ENCODE measurements at regions not wholly inside any gene's neighbourhood (a gene's known extent, or its start where the extent isn't known, plus 50 kb on each side); places are given as distances from the start of the nearest gene placed in this dataset.

GRCh38 chr2:47226923-47227220 is 50.6 kb upstream of the CALM2 start:
- H2AFZ ChIP-seq (ENCODE audit: low read depth, low read length): no peak overlapping the region
- H4K20me1 ChIP-seq (replicated peaks; ENCODE audit: control insufficient read depth, insufficient read depth, low read length): no peaks in the 10 kb centered on the region
- intact Hi-C loops (cut with micrococcal nuclease): loop anchor here (2.0 kb wide), 1 partner anchor 46 kb away; no protein-coding TSS in a partner anchor
- no peaks in the 10 kb centered on the region for H3K27me3 ChIP-seq (ENCODE audit: control insufficient read depth in 2 of 2, insufficient read depth in 2 of 2, low read length in 2 of 2)
- POLR2A ChIA-PET: interaction anchor here (0.8 to 1.8 kb wide), 3 partner anchors 9 to 51 kb away, joined by 3 to 7 read pairs (median 3); no protein-coding TSS in a partner anchor
- FAIRE-seq (no peak), ATAC-seq (no peak), DNase-seq (ENCODE audit: extremely low read depth in 1 of 4, low spot score in 3 of 4) (no peak)
- H3K4me1 ChIP-seq (replicated peaks in 1 of 2; ENCODE audit: control insufficient read depth in 2 of 2, insufficient read depth in 2 of 2, low read length in 2 of 2): peaks cover 27 to 49% of the 10 kb centered on the region in 2 experiments
- H3K9me3 ChIP-seq (replicated peaks; ENCODE audit: control insufficient read depth, insufficient read depth, low read depth, low read length): no peaks in the 10 kb centered on the region
- H3K27ac ChIP-seq (ENCODE audit: extremely low read depth, low read depth, low read length): no peak overlapping the region
- H3K9ac ChIP-seq (ENCODE audit: insufficient read depth in 1 of 2, low read depth in 2 of 2, low read length in 2 of 2): no peak overlapping the region
- BruUV-seq (replicated peaks): no TSS peak
- in situ Hi-C loops (cut with MboI): no loop called here
- whole genome bisulfite sequencing (ENCODE audit: insufficient coverage, low coverage, missing lambda C conversion rate): 81% methylated on average over 6 of the region's 6 CpGs
- no peaks in the 10 kb centered on the region for H3K79me2 ChIP-seq (ENCODE audit: control insufficient read depth, insufficient read depth, low read length)
- no peak overlapping the region for H3K4me3 ChIP-seq
- CTCF ChIA-PET (ENCODE audit: low intra/inter-chr PET ratio): no interaction called here
- no peaks in the 10 kb centered on the region for H3K36me3 ChIP-seq (ENCODE audit: control insufficient read depth, insufficient read depth, low read length)
- H3K4me2 ChIP-seq (ENCODE audit: insufficient read depth, low read length): no peak overlapping the region
- no peaks in the 10 kb centered on the region for H3K9me1 ChIP-seq (ENCODE audit: control insufficient read depth, insufficient read depth, low read length)
- TF ChIP-seq ZNF311 (CRISPR knock-in tag; IDR thresholded peaks at IDR 0.05): no peak
- TF ChIP-seq ADNP (tag; IDR thresholded peaks at IDR 0.05): no peak
- no peak for TF ChIP-seq XRCC3 (IDR thresholded peaks at IDR 0.05)
- no peak for TF ChIP-seq ZFP1 (CRISPR knock-in tag; IDR thresholded peaks at IDR 0.05)
- TF ChIP-seq RNF2 (IDR thresholded peaks at IDR 0.05): no peak
- TF ChIP-seq ZNF766 (CRISPR knock-in tag; conservative IDR thresholded peaks at IDR 0.05): no peak
- TF ChIP-seq ZNF23 (CRISPR knock-in tag; IDR thresholded peaks at IDR 0.05): no peak
- TF ChIP-seq ZFP91 (CRISPR knock-in tag; IDR thresholded peaks at IDR 0.05): no peak
- TF ChIP-seq ETS1 (conservative IDR thresholded peaks at IDR 0.05; ENCODE audit: control insufficient read depth, low read depth, low read length): no peak
- TF ChIP-seq ZNF398 (CRISPR knock-in tag; IDR thresholded peaks at IDR 0.05): no peak
- no peak for TF ChIP-seq ELF2 (CRISPR knock-in tag; IDR thresholded peaks at IDR 0.05)
- TF ChIP-seq SNRNP70 (optimal IDR thresholded peaks at IDR 0.05; ENCODE audit: low read depth, low read length): no peak
- TF ChIP-seq MBD2 (IDR thresholded peaks at IDR 0.05; ENCODE audit: borderline replicate concordance, low read depth): no peak
- TF ChIP-seq TCF7L2 (IDR thresholded peaks at IDR 0.05; ENCODE audit: low read depth, low read length): no peak
- TF ChIP-seq ZNF184 (CRISPR knock-in tag; IDR thresholded peaks at IDR 0.05): no peak
- no peak for TF ChIP-seq DEAF1 (CRISPR knock-in tag; IDR thresholded peaks at IDR 0.05)
- TF ChIP-seq U2AF2 (optimal IDR thresholded peaks at IDR 0.05; ENCODE audit: low read depth, low read length): no peak
- TF ChIP-seq SAFB (IDR thresholded peaks at IDR 0.05; ENCODE audit: borderline replicate concordance, low read depth, low read length): no peak
- no peak for TF ChIP-seq NEUROD1 (IDR thresholded peaks at IDR 0.05; ENCODE audit: borderline replicate concordance, low read depth, low read length, partially characterized antibody)

Measured in K562 (cell line).